NCI-H1417 treated with DMSO at 0.1 percent for 48 hours (cell line): ENCODE measurements at regions not wholly inside any gene's neighbourhood (a gene's known extent, or its start where the extent isn't known, plus 50 kb on each side); places are given as distances from the start of the nearest gene placed in this dataset.

ENCODE experiments used
- DNase-seq: peaks from one replicate; lab custom pipeline; 2025; lab: John Stamatoyannopoulos, UW

DNA sequence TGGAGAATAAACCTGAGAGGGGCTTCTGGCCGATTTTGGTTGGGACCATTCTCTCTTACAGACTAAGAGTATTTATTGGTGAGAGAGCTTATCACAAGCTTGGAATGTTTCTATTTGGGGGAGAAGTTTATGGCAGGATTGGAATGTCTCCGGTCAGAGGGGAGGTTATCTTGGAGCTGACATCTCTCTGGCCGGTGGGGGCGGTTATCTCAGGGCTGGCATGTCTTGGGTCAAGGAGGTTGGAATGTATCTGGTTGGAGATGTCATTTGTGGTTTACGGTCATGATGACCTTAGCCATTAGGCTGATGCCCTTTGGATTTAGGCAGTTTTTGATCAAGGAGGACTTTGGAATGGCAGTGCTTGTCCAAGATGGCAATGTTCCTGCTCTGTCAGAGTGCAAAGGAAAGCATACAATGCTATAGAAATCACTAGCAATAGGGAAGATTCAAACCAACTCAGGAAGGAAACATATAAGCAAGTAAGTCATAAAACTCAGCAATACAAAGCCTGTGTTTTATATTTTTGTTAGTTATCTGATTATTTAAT is 362.4 kb upstream of the LRATD1 start:
- DNase-seq = no peak

DNA sequence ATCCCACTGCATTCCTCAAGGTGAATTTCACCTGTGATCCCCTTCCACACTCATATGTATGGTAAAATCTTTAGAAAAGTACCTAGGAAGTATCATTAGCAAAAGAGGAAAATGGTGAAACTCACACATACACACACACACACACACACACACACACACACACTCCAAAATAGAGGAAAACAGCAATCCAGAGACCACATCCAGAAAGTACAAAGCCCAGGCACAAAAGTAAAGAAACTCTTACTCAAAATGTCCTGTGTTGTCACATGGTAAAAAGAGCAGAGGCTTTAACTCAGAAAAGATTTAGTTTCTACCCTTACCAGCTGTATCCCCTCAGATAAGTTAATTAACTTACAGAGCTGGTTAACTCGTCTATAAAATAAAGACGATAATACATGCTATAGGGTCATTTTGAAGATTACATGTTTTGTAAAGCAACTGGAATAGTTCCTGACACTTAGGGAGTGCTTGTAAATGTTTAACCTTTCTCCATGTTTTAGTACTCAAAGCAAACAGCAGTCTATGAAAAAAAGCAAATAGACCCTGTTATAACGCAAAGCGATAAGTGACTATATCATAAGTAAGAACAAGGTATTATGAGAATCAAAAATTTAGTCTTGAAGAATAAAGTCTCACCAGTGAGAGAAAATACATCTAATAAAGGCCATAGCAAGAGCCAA is 360.0 kb upstream of the LRATD1 start:
- DNase-seq = no peak

DNA sequence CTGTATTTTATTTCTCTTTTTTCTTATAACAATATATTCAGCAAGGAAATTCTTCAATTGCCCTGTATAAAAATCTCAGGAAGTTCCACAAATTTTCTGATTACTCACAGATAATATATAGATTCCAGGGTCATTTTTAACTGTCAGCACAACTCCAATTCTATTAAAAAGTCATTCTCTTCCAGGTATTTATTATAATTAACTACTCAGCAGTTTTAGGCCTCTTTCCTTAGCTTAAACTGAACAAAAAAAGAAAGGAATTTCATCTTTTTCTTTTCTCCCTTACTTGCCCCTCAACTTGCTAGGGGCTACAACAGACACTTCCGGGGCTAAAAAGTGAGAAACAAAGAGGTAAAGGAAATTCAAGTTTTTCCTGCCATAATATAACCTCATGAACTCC is 358.9 kb upstream of the LRATD1 start:
- no peak for DNase-seq

DNA sequence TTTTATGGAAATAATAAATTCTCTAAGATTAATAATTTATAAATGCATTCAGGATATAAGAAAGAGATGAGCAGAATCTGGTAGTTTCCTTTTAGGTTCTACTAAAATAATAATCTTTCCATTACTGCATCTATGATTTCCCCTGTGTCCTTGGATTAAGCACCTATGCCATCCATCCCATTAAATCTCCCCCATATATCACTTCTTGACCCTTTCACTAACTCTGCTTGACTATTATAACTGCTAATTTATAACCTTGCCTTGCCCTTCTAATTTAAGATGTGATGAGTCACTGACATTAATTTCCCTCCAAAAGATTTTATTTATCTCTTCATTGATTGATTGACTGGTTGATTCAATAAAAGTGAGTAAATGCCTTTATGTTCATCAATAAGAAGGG is 348.3 kb upstream of the LRATD1 start:
- DNase-seq = no peak

DNA sequence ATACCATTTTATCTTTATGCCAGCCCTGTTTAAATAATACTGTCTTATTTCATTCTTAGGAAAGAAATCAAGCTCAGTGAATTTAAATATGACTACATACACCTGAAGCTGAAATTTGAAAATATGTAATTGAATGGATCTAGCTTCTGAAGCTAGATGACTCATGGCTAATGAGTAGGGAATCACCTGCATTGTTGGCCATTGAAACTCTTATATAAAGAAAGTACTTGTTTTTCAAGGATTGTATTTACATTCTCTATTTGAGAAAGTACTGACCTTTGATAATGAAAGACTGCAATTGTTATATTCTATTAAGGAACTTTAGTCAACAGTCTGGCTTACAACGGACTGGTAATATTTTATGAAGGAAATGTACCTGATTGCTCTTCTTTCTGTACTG is 346.7 kb upstream of the LRATD1 start:
- DNase-seq = no peak

DNA sequence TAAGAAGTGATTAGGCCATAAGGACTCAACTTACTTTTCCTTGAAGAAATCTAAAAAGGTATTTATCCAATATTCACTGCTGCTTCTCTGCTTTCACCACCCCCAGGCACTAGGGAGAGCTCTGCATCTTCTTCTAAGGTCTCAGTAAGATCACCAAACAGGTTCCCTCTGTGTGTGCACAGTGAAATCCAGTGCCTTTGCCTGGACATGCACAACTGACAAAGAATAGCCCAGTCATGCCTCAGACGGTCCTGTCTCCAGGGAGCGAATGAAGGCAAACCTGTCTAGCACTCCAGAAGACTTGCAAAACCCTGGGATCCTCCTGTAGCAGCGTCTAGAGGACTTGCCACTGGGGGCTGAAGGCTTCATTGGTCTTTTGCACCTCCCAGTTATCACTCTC is 344.5 kb upstream of the LRATD1 start:
- DNase-seq = no peak

DNA sequence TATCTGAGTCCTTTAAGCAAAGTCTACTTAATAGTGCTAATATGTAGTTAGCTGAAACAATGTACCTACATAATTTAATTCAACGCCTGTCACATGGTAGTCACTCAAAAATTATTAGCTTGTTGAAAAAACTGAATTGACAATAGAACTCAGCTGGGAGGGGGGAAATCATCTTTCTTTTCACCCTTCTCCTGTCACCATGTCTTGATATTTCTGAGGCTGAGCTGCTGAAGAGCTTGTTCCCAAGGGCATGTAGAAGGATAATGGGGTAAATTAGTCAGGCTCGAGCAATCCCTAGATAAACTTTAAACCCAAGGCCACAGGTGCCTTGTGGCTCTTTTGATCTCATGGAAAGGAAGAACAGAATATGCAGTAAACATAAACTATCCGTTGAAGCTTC is 339.6 kb upstream of the LRATD1 start:
- DNase-seq = no peak

DNA sequence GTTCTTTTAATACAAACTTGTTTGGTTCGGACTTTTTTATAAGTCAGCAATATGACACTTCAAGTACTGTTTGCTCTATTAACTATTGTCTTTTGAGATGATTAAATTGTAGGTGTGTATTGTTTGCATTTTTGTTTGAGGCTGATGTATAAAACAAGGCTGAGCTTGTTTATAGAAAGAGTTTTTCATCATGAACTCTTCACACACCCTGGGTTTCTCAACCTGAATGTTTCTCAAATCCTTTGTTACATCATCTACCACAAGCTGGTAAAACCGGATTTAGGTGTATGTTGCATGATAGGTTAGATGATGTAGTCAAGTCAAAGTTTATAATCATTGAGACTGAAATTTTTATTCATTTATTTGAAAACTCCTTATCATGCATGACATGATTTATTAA is 335.2 kb upstream of the LRATD1 start:
- no peak for DNase-seq

DNA sequence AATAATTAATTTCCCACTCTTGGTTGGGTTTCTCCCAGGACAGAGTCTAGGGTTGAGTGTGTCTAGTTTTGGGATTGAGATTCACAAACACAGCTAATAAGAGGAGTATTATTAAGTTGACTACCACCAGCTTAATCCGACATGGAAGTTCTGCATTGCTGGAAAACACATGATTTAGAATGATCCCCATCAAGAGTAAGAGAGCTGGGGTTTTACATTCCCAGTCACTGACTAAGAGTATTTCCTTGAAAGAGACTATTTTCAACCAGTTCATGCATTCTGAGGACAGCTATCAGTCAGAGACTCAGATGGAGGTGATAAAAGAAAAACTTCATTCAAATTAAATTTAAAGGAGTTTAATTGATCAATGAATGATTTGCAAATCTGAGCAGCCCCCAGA is 334.6 kb upstream of the LRATD1 start:
- no peak for DNase-seq

DNA sequence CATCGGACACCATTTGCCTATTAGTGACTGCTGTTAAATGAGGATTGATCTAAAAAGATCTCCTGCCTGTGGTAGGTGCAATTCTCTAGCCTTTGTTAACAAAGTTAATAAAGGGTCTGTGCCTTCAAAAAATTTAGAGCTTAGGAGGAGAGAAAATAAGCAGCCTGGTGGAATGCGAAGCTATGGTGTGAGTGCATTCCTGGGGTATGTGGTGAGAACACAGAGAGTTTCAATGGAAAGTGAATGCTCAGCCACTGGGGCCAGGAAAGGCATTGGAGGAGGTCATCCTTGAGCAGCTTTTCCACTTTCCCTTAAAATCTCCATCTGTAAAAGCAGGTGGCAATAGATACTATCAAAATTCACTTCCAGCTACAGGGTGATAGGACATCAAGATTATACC is 331.2 kb upstream of the LRATD1 start:
- DNase-seq = no peak

DNA sequence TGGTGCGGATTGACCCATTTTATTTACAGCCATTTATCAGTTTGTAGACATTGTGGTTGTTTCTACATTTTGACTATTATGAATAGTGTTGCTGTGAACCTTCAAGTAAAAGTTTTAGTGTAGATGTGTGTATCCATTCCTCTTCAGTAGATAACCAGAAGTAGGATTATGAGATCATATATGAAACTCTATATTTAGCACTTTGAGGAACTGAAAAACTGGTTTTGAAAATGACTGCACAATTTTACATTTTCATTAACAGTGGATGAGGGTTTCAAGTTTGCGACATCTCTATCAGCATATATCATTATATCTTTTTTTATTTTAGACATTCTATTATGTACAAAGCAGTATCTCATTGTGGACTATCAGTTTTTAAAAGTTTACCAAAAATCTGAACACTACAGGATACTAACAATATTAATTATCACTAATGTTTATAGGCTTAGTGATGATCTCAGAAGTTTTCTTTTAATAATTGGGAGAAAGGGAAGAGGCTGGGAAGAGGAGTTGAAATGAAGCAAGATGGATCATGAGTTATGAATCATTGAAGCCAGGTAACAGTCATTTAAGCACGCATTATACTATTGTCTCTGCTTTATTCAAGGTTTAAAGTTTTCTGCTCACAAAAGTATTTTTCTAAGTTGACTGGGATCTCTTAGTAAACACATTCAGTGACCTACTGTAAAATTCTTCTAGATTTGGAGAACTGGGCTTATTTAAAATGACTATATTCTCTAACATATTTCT is 329.0 kb upstream of the LRATD1 start:
- DNase-seq = no peak

DNA sequence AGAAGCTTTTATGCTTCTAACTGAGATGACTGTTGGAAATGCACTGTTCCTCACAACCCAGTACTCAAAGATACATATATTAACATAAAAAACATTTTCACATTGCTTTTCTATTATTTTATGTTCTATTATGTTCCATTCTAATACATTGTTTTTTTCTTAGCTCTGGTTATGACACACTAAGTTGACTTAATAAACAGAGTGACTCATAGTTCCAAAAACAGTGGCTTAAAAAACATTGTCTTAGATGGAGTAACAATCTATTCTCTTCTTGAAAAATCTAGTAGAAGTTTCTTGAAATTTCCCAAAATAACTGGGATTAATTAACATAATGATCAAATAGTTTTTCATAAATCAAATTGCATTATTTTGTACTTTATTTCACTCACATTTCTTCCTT is 328.2 kb upstream of the LRATD1 start:
- no peak for DNase-seq

DNA sequence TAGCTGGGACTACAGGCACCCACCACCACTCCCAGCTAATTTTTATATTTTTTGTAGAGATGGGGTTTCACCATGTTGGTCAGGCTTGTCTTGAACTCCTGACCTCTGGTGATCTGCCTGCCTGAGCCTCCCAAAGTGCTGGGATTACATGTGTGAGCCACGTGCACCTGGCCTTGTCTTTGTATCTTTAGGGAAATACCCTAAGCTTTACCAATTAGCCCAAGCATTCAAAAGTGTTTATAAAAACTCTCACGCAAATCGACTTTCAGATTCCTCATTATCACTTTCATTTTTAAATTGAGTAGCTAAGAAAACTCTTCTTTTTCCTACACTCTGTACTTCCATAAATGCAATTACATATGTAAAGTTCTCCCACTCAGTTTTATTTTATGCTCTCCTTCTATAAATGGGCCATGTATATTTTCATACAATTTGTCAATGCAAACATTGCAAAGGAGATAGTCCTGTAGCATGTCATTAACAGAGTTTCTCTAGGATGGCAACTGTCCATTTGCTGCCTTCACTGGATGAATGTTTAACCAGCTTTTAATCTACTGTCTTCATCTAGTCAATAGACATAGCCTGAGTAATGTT is 326.2 kb upstream of the LRATD1 start:
- no peak for DNase-seq

DNA sequence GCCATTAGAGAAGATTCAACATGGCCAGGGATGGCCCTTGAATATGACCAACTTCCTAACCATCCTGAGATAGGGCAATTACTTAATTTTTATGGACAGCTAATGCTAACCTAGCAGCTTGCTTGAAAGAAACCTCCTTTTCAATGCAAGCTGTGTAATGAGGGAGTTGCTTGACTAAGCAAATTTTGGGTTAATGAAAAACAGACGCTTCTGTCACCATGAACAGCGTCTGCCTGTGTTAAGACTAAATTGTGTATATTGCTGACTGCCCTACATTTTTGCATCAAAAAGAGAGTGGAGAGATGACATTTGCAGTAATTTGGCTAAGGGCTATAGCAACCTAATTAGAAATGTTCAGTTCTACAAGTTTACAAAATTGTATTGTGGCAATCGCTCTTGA is 319.2 kb upstream of the LRATD1 start:
- DNase-seq = no peak

DNA sequence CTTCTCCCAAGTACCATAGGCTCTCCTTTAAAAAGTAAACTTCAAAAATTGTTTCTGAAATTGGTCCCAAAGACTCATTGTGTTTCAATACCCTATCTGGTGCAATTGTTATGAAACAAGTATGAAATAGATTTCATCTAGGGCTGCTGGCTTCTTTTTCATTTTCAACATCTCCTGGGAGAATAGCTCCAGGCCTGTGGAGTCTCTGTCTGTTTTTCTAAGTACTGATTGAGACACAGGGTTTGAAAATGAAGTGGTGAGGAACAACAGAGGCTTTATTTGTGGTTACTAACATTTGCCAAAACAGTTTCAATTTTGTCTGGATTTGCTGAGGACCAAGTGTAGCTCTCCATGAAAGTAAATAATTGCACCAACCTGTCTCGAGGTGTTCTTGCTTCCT is 315.9 kb upstream of the LRATD1 start:
- no peak for DNase-seq

DNA sequence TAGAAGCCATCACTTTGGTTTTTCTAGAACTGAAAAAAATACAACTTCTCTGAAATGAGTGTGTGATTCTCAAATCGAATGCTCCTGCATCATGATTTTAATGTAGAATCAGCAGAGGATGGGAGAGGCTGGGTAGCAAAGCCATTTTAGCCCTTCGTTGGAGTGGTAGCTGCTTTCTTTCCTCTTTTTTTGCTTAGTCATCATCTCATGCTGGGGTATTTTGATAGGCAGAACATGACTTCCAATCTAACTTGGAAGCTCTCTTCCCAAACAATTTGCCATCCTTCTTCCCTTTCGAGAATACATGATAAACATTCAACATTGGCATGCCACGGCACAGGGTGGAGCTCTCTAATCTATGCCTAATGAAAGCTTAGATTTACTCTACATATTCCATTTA is 311.2 kb upstream of the LRATD1 start:
- DNase-seq = no peak

DNA sequence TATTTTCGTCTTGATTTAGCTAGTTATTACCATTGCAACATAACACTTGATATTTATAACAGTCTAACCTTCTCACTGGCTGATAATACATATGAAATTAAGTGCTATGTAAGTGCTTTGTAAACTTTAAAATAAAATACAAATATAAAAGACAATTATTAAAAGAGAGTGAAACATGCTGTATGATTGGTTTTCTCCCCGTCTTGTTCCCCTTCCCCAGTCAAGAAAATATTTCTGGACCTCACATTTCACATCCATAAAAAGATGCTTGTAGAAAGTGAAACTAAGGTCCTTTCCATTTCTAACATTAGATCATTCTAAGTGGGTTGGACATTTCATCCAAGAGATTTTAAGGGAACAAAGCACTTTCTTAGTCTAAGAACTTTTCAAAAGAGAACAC is 310.2 kb upstream of the LRATD1 start:
- no peak for DNase-seq

DNA sequence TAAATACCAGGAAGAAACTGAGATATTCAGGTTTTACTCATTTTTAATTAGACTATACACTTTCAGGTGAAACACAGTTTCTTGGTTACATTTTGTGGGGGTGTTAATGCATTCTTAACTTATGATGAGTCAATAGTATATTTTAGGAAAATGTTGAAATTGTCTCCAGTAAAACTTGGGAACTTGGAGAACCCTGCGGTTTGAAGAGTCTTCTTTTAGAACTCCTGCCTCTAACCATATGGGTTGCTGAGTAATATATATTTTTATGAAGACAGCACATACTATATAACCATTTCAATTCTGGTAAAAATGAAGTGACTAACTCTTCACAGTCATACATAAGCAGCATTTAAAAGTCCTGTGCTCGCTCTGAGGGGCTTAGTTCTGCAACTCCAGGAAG is 308.2 kb upstream of the LRATD1 start:
- no peak for DNase-seq

DNA sequence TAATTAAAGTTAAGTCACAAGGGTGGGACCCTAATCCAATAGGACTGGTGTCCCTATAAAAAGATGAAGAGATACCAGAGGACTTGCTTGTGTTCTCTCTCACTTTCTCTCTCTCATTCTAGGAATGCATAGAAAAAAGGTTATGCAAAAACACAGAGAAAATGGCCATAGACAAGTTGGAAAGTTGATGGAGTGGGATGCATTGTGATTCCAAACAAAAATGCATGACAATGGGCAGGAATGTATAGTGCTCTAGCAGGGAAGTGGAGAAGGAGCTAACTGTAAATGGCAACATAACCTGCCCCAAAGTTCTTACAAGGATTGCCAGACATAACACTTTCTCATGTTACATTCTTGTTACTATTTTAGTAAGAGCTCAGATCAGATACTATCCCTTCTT is 301.6 kb upstream of the LRATD1 start:
- no peak for DNase-seq

DNA sequence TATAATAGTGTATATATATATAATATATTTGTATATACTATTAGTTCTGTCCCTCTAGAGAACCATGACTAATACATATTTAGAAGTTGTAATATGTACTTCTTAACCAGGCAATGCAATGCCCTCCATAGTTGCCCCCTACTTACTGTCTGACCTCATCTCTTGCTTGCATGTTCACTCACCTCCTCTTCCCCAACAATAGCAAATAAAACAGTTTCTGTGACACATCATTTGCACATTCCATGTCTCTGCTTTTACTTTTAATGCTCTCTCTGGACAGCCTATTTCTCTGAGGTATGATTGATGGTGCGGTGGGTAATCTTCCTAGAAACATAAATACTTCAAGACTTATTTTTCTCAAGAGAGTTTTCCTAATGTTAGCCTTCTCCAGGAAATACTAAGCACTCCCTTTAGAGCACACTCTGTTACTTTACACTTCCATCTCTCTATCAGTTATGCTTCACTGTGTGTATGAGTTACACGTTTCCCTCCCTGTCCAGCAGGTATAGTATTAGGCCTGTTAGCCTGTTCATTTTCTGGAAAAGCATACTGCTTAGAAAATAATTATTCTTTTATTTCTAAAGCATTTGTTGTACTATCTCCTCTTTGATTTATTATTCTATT is 295.6 kb upstream of the LRATD1 start:
- DNase-seq = no peak

DNA sequence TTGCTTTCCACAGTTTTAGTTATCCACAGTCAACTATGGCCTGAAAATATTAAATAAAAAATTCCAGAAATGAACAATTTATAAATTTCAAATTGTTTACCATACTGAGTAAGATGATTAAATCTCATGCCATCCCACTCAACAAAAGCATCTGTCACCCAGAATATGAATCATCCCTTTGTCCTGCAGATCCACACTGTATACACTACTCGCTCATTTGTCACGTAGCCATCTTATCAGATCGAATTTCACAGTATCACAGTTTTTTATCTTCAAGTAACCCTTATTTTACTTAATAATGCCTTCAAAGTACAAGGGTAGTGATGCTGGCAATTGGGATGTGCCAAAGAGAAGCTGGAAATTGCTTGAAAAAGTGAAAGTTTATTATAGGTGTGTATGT is 291.8 kb upstream of the LRATD1 start:
- no peak for DNase-seq

DNA sequence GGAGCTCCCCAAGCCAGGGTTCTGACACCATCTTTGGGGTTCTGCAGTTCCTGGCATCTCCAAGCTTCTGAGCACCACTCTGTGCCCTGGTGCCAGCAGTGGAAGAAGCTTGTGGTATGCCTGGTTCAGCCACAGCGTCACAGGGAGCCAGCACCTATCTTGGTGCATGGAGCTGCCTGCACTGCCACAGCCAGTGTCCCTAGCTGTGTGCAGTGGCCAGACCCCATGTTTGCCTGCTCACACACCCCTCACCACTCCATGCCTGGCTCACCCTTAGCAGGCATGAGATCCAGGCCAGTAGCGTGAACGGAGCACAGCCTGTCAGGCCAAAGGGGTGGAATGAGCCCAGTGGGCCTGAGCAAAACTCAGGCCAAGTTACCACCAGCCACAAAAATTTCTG is 290.2 kb upstream of the LRATD1 start:
- DNase-seq = no peak

DNA sequence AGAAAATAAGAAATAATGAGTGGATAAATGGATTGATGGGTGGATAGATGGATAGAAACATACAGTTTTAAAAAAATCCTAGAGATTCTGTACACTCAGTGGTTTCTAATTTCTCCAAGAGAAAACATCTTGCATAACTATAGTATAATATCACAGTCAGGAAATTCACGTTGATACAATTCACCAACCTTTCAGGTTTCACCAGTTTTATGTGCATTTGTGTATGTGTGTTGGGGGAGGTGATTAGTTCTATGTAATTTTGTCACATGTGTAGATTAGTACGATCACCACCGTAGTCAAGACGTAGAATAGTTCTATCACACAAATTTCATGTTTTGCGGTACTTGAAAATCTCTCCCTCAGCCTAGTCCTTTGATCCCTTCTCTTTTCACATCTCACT is 288.2 kb upstream of the LRATD1 start:
- DNase-seq = no peak
